NCI-H774 (cell line): ENCODE measurements at regions not wholly inside any gene's neighbourhood (a gene's known extent, or its start where the extent isn't known, plus 50 kb on each side); places are given as distances from the start of the nearest gene placed in this dataset.
"Not testable (repeated sequence)": the region's sequence is repeated elsewhere in the genome, so short reads cannot be mapped to it uniquely, and the experiment has no call there.

Experiments
- DNase-seq: peaks from one replicate; lab custom pipeline; 2025; lab: John Stamatoyannopoulos, UW

- no peak for DNase-seq
These were observed 2106.3 kb upstream of the WWC1 start for GRCh38 chr5:166185185-166185584.

GRCh38 chr5:166188501-166189325 lies 2102.7 kb upstream of the WWC1 start:
- no peak for DNase-seq

- DNase-seq: no peak
These were observed 2098.7 kb upstream of the WWC1 start for GRCh38 chr5:166192696-166193095.

GRCh38 chr5:166195981-166196380 lies 2095.5 kb upstream of the WWC1 start:
- DNase-seq: no peak

- DNase-seq: no peak
These were observed 2090.9 kb upstream of the WWC1 start for GRCh38 chr5:166200532-166200931.

GRCh38 chr5:166211640-166212039 lies 2079.8 kb upstream of the WWC1 start:
- no peak for DNase-seq

- DNase-seq: no peak
These were observed 2055.1 kb upstream of the WWC1 start for GRCh38 chr5:166236327-166236726.

- DNase-seq: no peak
These were observed 2050.7 kb upstream of the WWC1 start for GRCh38 chr5:166240705-166241104.

- no peak for DNase-seq
These were observed 2045.9 kb upstream of the WWC1 start for GRCh38 chr5:166245556-166245955.

GRCh38 chr5:166251786-166252185 lies 2039.7 kb upstream of the WWC1 start:
- no peak for DNase-seq

GRCh38 chr5:166257661-166258060 lies 2033.8 kb upstream of the WWC1 start:
- DNase-seq: no peak

GRCh38 chr5:166262395-166262794 lies 2029.0 kb upstream of the WWC1 start:
- DNase-seq: no peak

GRCh38 chr5:166267907-166268306 lies 2023.5 kb upstream of the WWC1 start:
- no peak for DNase-seq

GRCh38 chr5:166270712-166271111 lies 2020.7 kb upstream of the WWC1 start:
- no peak for DNase-seq

- no peak for DNase-seq
These were observed 2015.4 kb upstream of the WWC1 start for GRCh38 chr5:166276006-166276405.

- no peak for DNase-seq
These were observed 2011.6 kb upstream of the WWC1 start for GRCh38 chr5:166279828-166280227.

GRCh38 chr5:166281433-166281832 lies 2010.0 kb upstream of the WWC1 start:
- DNase-seq: no peak

- no peak for DNase-seq
These were observed 2008.5 kb upstream of the WWC1 start for GRCh38 chr5:166282939-166283338.

GRCh38 chr5:166285361-166285760 lies 2006.1 kb upstream of the WWC1 start:
- DNase-seq: no peak

- no peak for DNase-seq
These were observed 2004.6 kb upstream of the WWC1 start for GRCh38 chr5:166286832-166287231.

GRCh38 chr5:166287866-166288265 lies 2003.6 kb upstream of the WWC1 start:
- DNase-seq: no peak

GRCh38 chr5:166291800-166292199 lies 1999.6 kb upstream of the WWC1 start:
- not testable (repeated sequence) for DNase-seq

GRCh38 chr5:166293892-166294291 lies 1997.6 kb upstream of the WWC1 start:
- no peak for DNase-seq

- DNase-seq: no peak
These were observed 1989.3 kb upstream of the WWC1 start for GRCh38 chr5:166302166-166302565.
